ENCODE measurements at regions not wholly inside any gene's neighbourhood (a gene's known extent, or its start where the extent isn't known, plus 50 kb on each side); places are given as distances from the start of the nearest gene placed in this dataset.

DNA sequence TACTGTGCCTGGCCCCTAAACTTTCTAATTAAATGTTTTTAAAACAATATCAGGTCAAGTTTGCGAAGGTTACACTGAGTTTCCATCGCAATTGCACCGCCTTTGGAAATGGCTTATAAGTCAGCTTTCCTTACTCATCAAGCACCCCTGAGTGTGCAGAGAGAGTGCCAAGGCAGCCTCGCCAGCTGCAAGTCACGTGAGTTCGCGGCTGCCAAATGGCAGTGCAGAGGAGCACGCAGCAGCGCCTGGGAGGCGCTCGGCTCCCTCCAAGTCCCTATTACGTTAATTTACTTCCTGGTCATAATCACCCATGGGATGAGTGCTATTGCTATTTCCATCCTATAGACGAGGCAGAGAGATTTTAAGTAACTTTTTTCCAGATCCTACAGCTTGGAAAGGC, 319.6 kb downstream of the TEX29 start:
- H3K36me3 ChIP-seq (ENCODE audit: control insufficient read depth, insufficient read depth, low read length), result no peaks in the 10 kb centered on the region
- H3K4me3 ChIP-seq (ENCODE audit: low read depth, low read length), result no peak overlapping the region
- H3K9me3 ChIP-seq (ENCODE audit: control insufficient read depth, insufficient read depth, low read depth, low read length), result no peaks in the 10 kb centered on the region
- H3K27ac ChIP-seq (ENCODE audit: low read depth, low read length), result no peak overlapping the region
- no peak overlapping the region for H3K9ac ChIP-seq (ENCODE audit: low read length)
- H3K27me3 ChIP-seq (ENCODE audit: control insufficient read depth, insufficient read depth, low read length), result no peaks in the 10 kb centered on the region
- H3K4me1 ChIP-seq (ENCODE audit: control insufficient read depth, insufficient read depth, low read length), result peaks cover 10% of the 10 kb centered on the region; the same call in 1 of the 2 replicates

DNA sequence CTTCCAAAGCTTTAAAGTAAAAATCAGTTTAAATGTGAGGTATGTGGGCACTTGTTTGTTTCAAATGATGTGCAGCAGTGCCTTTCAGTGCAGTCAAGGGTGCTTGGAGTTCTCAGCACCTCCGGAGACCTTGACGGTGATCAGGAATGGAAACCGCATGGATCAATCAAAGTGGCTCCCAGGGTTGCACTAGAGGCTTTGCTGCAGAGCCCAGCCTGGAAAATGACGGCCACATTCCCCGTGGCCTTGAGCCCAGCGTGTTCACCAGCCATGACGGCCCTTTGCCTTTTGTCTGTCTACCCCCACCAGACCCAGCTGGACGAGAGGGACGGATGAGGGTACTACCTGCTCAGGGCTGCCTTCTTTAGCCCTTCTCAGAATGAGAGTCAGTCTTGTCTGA, 320.0 kb downstream of the TEX29 start:
- no peaks in the 10 kb centered on the region for H3K9me3 ChIP-seq (ENCODE audit: control insufficient read depth, insufficient read depth, low read depth, low read length)
- H3K4me1 ChIP-seq (ENCODE audit: control insufficient read depth, insufficient read depth, low read length), result peaks cover 10% of the 10 kb centered on the region; the same call in 1 of the 2 replicates
- no peak overlapping the region for H3K4me3 ChIP-seq (ENCODE audit: low read depth, low read length)
- no peak overlapping the region for H3K9ac ChIP-seq (ENCODE audit: low read length)
- no peaks in the 10 kb centered on the region for H3K27me3 ChIP-seq (ENCODE audit: control insufficient read depth, insufficient read depth, low read length)
- no peaks in the 10 kb centered on the region for H3K36me3 ChIP-seq (ENCODE audit: control insufficient read depth, insufficient read depth, low read length)
- H3K27ac ChIP-seq (ENCODE audit: low read depth, low read length), result no peak overlapping the region

DNA sequence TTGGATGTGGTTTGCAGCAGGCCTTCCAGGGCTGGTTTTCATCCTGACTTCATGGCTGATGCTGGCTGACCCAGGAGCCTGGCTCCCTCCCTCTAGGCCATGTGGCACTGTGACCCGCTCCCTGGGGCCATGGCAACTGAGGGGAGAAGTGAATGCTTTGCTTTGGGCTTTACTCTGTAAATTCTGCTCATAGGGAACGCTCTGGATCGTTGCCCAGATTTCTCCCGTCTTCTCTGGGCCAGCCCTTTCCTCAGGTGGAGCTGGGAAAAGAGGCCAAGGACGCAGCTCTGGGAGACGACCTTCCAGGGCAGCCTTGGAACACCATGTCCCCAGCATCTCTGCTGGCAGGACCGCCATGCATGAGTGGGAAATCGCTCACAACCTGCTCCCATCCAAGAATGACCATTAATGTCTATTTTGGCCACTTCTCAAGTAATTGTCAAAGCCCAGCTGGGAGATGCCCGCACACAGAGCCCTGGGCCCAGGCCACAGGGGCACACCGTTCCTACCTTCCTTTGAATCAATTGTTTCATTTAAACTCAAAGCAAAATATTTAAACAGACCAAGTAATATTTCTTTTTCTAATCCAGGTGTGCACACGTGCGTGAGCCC, 321.8 kb downstream of the TEX29 start:
- Histone ChIP-seq H3K4me1 (ENCODE audit: control insufficient read depth, insufficient read depth, low read length) (peaks cover 4% of the 10 kb centered on the region; the same call in 1 of the 2 replicates), H3K9ac (ENCODE audit: low read length) (no peak overlapping the region), H3K36me3 (ENCODE audit: control insufficient read depth, insufficient read depth, low read length) (no peaks in the 10 kb centered on the region), H3K27me3 (ENCODE audit: control insufficient read depth, insufficient read depth, low read length) (no peaks in the 10 kb centered on the region), H3K4me3 (ENCODE audit: low read depth, low read length) (no peak overlapping the region), H3K9me3 (ENCODE audit: control insufficient read depth, insufficient read depth, low read depth, low read length) (no peaks in the 10 kb centered on the region), H3K27ac (ENCODE audit: low read depth, low read length) (no peak overlapping the region)

DNA sequence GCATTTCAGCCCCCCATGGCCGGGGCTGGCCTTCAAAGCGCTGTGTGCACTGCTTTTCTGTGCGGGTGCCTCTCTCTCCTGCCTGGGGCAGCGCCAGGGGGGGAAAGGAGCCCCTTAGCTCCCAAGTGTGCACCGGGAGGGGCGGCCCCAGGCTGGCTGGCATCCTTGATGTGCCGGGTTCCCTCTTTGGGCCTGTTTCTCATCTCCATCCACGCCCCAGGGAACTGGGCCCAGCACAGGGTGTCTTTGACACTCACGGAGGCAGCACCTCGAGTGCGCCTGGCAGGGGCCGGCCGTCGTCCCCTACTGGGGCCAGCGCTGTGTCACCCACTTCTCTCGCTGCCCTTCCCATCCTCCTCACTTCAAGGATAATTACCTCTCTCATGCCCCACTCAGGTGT, 324.3 kb downstream of the TEX29 start:
- no peaks in the 10 kb centered on the region for H3K4me1 ChIP-seq (ENCODE audit: control insufficient read depth, insufficient read depth, low read length)
- no peak overlapping the region for H3K27ac ChIP-seq (ENCODE audit: low read depth, low read length)
- H3K9ac ChIP-seq (ENCODE audit: low read length), result no peak overlapping the region
- H3K4me3 ChIP-seq (ENCODE audit: low read depth, low read length), result no peak overlapping the region
- no peaks in the 10 kb centered on the region for H3K36me3 ChIP-seq (ENCODE audit: control insufficient read depth, insufficient read depth, low read length)
- no peaks in the 10 kb centered on the region for H3K27me3 ChIP-seq (ENCODE audit: control insufficient read depth, insufficient read depth, low read length)
- H3K9me3 ChIP-seq (ENCODE audit: control insufficient read depth, insufficient read depth, low read depth, low read length), result no peaks in the 10 kb centered on the region

DNA sequence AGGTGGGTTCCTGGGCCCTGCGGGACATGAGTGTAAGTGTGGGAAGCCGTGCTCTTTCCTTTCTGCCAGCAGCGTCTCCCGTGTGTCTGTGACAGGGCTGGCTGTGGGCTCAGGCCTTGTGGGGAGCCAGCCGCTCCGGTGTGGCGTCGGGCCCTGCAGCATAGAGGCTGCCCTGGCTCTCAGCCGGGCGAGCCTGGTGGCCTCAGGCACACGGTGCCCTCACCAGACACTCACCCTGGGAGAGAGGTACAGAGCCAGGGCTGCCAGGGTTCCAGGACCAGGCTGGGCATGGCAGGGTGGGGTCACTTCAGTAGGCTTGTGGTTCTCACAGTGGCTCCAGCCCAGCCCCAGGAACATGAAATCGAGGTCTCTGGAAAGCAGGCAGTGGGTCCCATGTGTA, 324.8 kb downstream of the TEX29 start:
- no peak overlapping the region for H3K9ac ChIP-seq (ENCODE audit: low read length)
- no peak overlapping the region for H3K27ac ChIP-seq (ENCODE audit: low read depth, low read length)
- no peak overlapping the region for H3K4me3 ChIP-seq (ENCODE audit: low read depth, low read length)
- H3K27me3 ChIP-seq (ENCODE audit: control insufficient read depth, insufficient read depth, low read length), result no peaks in the 10 kb centered on the region
- H3K36me3 ChIP-seq (ENCODE audit: control insufficient read depth, insufficient read depth, low read length), result no peaks in the 10 kb centered on the region
- H3K4me1 ChIP-seq (ENCODE audit: control insufficient read depth, insufficient read depth, low read length), result no peaks in the 10 kb centered on the region
- no peaks in the 10 kb centered on the region for H3K9me3 ChIP-seq (ENCODE audit: control insufficient read depth, insufficient read depth, low read depth, low read length)

DNA sequence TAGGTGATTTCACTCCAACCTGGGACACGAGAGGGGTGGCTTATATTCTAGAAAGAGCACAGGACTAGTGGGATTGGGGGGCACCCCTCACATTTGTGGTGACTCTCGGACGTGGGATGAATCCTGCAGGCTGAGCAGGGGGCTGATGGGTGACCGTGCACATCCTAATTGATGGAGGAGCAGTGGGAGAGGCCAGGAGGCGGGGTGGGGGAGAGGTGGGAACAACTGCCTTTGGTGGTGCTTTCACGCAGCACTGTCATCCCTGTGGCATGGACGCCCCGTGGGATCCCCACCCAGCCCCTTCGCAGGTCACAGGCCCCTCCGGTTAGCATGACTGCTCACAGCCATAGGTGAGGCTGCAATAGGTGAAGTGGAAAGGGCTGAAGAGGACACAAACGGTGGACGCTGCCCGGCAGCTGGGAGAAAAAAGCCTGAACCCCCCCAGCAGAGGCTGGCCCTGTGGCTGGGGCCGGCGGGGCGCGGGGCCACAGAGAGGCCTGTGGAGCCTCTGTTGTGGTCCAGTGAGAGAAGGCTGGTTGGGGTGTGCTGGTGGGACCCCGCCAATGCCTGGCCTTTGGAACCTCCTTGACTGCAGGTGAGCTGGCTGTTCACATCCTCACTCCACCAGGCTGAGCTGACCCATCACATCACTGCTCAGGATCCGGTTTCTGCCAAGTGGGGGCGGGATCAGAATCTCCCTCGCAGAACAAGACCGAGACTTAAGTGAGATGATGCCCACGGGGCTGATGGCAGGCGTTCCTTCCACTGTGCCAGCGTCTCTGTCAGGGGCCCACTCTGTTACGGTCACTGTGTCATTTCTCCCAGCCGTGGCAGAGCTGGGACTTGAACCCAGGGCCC, 325.4 kb downstream of the TEX29 start:
- H3K4me1 ChIP-seq (ENCODE audit: control insufficient read depth, insufficient read depth, low read length), result no peaks in the 10 kb centered on the region
- no peaks in the 10 kb centered on the region for H3K27me3 ChIP-seq (ENCODE audit: control insufficient read depth, insufficient read depth, low read length)
- no peak overlapping the region for H3K27ac ChIP-seq (ENCODE audit: low read depth, low read length)
- H3K9ac ChIP-seq (ENCODE audit: low read length), result no peak overlapping the region
- H3K4me3 ChIP-seq (ENCODE audit: low read depth, low read length), result no peak overlapping the region
- no peaks in the 10 kb centered on the region for H3K36me3 ChIP-seq (ENCODE audit: control insufficient read depth, insufficient read depth, low read length)
- no peaks in the 10 kb centered on the region for H3K9me3 ChIP-seq (ENCODE audit: control insufficient read depth, insufficient read depth, low read depth, low read length)

DNA sequence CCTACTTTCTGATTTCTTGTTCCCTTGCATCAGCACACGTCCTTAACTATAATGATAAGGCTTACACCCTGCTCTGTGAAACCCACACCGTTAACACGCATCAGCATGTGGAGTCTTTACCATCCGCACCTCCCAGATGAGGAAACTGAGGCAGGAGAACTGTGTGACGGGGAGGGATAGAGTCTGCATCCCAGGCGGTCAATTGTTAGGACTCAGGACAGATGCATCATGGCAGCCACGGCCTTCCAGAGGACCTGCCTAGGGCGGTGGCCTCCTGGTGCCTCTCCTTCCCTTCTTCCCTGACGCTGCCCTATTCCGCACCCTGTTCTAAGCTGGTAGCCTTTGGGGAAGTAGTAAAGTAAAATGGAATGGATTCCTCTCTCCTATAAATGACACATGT, 326.0 kb downstream of the TEX29 start:
- no peak overlapping the region for H3K9ac ChIP-seq (ENCODE audit: low read length)
- H3K27ac ChIP-seq (ENCODE audit: low read depth, low read length), result no peak overlapping the region
- no peaks in the 10 kb centered on the region for H3K27me3 ChIP-seq (ENCODE audit: control insufficient read depth, insufficient read depth, low read length)
- H3K4me1 ChIP-seq (ENCODE audit: control insufficient read depth, insufficient read depth, low read length), result no peaks in the 10 kb centered on the region
- no peaks in the 10 kb centered on the region for H3K9me3 ChIP-seq (ENCODE audit: control insufficient read depth, insufficient read depth, low read depth, low read length)
- H3K4me3 ChIP-seq (ENCODE audit: low read depth, low read length), result no peak overlapping the region
- no peaks in the 10 kb centered on the region for H3K36me3 ChIP-seq (ENCODE audit: control insufficient read depth, insufficient read depth, low read length)

DNA sequence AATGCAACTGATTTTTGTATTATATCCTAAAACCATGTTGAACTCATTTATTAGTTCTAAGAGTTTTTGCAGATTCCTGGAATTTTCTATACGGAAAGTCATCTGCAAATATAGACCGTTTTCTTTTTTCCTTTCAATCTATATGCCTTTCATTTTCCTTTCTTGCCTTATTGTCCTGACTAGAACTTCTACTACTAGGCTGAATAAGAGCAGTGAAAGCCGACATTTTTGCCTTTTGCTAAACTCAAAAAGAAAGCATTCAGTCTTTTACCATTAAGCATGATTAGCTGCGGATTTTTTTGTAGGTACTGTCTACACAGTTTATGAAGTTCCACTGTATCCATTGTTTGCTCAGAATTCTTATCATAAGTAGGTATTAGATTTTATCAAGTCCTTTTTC, 328.4 kb downstream of the TEX29 start:
- Histone ChIP-seq H3K4me1 (ENCODE audit: control insufficient read depth, insufficient read depth, low read length) (no peaks in the 10 kb centered on the region), H3K9ac (ENCODE audit: low read length) (no peak overlapping the region), H3K36me3 (ENCODE audit: control insufficient read depth, insufficient read depth, low read length) (no peaks in the 10 kb centered on the region), H3K9me3 (ENCODE audit: control insufficient read depth, insufficient read depth, low read depth, low read length) (no peaks in the 10 kb centered on the region), H3K27ac (ENCODE audit: low read depth, low read length) (no peak overlapping the region), H3K4me3 (ENCODE audit: low read depth, low read length) (no peak overlapping the region), H3K27me3 (ENCODE audit: control insufficient read depth, insufficient read depth, low read length) (no peaks in the 10 kb centered on the region)

DNA sequence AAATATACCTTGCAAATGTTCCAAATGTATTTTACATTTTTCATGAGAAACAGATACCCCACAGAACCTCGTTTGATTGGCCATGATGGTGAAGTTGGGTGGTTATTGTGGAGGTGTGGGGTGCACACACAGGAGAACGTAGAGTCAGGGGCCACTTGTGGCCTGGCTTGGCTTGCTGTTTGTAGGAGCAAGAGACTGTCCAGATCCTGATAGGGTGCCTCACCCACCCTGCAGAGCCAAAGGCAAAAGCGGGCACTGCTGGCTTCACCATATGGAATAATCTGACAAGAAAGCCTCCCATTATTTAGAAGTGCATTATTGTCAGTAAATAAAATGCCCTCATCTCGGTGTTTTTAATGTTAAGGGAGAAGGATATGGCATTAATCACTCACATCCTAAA, 330.2 kb downstream of the TEX29 start:
- Histone ChIP-seq H3K36me3 (ENCODE audit: control insufficient read depth, insufficient read depth, low read length) (no peaks in the 10 kb centered on the region), H3K4me1 (ENCODE audit: control insufficient read depth, insufficient read depth, low read length) (no peaks in the 10 kb centered on the region), H3K4me3 (ENCODE audit: low read depth, low read length) (no peak overlapping the region), H3K27ac (ENCODE audit: low read depth, low read length) (no peak overlapping the region), H3K9ac (ENCODE audit: low read length) (no peak overlapping the region), H3K27me3 (ENCODE audit: control insufficient read depth, insufficient read depth, low read length) (no peaks in the 10 kb centered on the region), H3K9me3 (ENCODE audit: control insufficient read depth, insufficient read depth, low read depth, low read length) (no peaks in the 10 kb centered on the region)

DNA sequence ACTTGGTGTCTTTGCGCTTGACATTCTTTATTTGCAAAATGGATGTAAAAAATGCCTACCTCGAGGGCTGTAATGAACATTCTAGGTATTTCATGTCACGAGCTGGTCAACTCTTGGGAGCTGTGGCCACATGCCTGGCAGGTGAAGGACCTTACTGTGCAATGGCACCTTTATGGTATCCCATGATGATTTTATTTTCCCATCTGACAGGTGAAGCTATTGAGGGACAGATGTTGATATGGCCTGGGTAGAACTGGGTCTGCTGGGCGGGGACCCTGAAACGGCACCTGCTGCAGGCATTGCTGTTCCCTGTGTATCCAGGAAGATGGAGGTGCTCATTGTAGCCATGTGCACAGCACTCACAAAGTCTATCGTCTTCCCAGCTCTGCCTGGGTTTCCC, 332.2 kb downstream of the TEX29 start:
- no peaks in the 10 kb centered on the region for H3K9me3 ChIP-seq (ENCODE audit: control insufficient read depth, insufficient read depth, low read depth, low read length)
- H3K27me3 ChIP-seq (ENCODE audit: control insufficient read depth, insufficient read depth, low read length), result no peaks in the 10 kb centered on the region
- H3K4me1 ChIP-seq (ENCODE audit: control insufficient read depth, insufficient read depth, low read length), result no peaks in the 10 kb centered on the region
- no peaks in the 10 kb centered on the region for H3K36me3 ChIP-seq (ENCODE audit: control insufficient read depth, insufficient read depth, low read length)
- no peak overlapping the region for H3K9ac ChIP-seq (ENCODE audit: low read length)
- no peak overlapping the region for H3K4me3 ChIP-seq (ENCODE audit: low read depth, low read length)
- H3K27ac ChIP-seq (ENCODE audit: low read depth, low read length), result no peak overlapping the region

DNA sequence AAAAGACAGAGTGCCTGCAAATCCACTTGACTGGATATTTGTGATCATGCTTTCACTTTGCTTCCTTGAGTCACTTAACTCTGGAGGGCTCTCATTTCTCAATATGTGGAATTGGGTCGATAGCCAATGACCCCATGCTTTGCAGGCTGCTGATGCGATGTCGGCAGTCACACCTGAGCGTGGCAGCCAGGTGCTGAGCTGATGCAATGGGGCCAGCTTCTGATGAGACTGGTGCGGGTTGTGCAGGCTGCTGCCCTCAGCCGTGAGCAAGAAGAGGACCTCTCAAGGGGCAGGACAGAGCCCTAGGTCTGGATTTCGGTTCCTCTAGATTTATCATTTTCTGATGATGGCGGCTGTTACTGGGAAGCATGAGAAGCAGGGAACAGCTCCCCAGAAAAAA, 334.1 kb downstream of the TEX29 start:
- Histone ChIP-seq H3K9ac (ENCODE audit: low read length) (no peak overlapping the region), H3K4me3 (ENCODE audit: low read depth, low read length) (no peak overlapping the region), H3K36me3 (ENCODE audit: control insufficient read depth, insufficient read depth, low read length) (no peaks in the 10 kb centered on the region), H3K27me3 (ENCODE audit: control insufficient read depth, insufficient read depth, low read length) (no peaks in the 10 kb centered on the region), H3K27ac (ENCODE audit: low read depth, low read length) (no peak overlapping the region), H3K4me1 (ENCODE audit: control insufficient read depth, insufficient read depth, low read length) (peaks cover 16% of the 10 kb centered on the region), H3K9me3 (ENCODE audit: control insufficient read depth, insufficient read depth, low read depth, low read length) (no peaks in the 10 kb centered on the region)
